ENCODE measurements at regions not wholly inside any gene's neighbourhood (a gene's known extent, or its start where the extent isn't known, plus 50 kb on each side); places are given as distances from the start of the nearest gene placed in this dataset.

DNA sequence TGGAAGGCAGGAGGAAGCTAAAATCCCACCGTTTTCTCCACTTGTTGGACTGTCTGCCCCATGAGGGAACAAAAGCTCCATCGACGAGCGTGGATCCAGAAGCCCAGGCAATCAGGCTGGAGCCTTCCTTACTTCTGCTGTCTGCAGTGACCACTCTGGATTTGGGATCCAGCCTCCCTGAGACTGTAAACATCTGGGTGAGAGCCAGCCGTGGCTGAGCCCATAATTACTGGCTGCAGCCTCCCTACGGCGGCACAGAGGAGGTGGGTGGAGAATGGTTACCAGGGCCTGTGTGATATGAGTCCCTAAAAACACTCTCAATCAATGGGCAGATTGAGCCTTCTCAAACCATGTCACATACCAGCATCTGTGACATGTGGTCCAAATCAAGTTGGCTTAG, 158.2 kb downstream of the FOXL1 start:
- TF ChIP-seq EZH2phosphoT487 (IDR thresholded peaks at IDR 0.05; ENCODE audit: low read depth, severe bottlenecking, unreplicated experiment) (no peak), CTCF (IDR thresholded peaks at IDR 0.05; ENCODE audit: poor library complexity) (no peak), EZH2 (IDR thresholded peaks at IDR 0.05; ENCODE audit: borderline replicate concordance) (no peak)

All from hepatocyte (in vitro differentiated cells).